GM12874 (cell line): ENCODE measurements at regions not wholly inside any gene's neighbourhood (a gene's known extent, or its start where the extent isn't known, plus 50 kb on each side); places are given as distances from the start of the nearest gene placed in this dataset.

Source experiments
- TF ChIP-seq, protein P1 (sequence below): IDR thresholded peaks from 2 replicates; pipeline ENCODE4 v1.5.1; 2011; ENCODE audit warnings: low read depth, mild to moderate bottlenecking, control low read depth, low read length, moderate library complexity; ENCODE audit not compliant: insufficient read depth

DNA sequence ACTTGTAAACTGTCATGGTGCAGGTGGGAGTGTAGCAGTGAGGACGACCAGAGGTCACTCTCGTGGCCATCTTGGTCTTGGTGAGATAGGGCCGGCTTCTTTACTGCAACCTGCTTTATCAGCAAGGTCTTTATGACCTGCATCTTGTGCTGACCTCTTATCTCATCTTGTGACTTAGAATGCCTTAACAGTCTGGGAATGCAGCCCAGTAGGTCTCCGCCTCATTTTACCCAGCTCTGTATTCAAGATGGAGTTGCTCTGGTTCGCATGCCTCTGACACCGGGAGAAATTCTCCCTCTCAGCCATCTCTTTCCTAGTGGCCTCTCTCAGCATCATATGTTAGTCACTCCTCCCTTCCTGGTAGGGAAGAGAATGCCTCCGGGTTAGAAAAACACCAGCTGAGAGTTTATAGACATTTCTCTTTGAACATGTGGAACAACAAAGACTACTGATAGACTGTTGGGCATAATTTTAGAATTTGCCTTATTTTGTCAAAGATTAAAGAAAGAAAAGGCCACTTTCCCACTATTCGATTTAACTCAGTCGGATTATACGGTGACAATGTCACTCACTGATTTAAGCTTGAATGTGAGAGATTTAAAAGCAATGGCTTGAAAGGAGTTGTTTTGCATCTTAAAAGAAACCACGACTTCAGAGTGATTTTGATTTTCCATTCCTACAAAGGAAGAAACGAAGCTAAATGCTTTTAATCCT lies 67.9 kb upstream of the SNX9 start:
- TF ChIP-seq, protein P1, sequence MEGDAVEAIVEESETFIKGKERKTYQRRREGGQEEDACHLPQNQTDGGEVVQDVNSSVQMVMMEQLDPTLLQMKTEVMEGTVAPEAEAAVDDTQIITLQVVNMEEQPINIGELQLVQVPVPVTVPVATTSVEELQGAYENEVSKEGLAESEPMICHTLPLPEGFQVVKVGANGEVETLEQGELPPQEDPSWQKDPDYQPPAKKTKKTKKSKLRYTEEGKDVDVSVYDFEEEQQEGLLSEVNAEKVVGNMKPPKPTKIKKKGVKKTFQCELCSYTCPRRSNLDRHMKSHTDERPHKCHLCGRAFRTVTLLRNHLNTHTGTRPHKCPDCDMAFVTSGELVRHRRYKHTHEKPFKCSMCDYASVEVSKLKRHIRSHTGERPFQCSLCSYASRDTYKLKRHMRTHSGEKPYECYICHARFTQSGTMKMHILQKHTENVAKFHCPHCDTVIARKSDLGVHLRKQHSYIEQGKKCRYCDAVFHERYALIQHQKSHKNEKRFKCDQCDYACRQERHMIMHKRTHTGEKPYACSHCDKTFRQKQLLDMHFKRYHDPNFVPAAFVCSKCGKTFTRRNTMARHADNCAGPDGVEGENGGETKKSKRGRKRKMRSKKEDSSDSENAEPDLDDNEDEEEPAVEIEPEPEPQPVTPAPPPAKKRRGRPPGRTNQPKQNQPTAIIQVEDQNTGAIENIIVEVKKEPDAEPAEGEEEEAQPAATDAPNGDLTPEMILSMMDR = no peak

DNA sequence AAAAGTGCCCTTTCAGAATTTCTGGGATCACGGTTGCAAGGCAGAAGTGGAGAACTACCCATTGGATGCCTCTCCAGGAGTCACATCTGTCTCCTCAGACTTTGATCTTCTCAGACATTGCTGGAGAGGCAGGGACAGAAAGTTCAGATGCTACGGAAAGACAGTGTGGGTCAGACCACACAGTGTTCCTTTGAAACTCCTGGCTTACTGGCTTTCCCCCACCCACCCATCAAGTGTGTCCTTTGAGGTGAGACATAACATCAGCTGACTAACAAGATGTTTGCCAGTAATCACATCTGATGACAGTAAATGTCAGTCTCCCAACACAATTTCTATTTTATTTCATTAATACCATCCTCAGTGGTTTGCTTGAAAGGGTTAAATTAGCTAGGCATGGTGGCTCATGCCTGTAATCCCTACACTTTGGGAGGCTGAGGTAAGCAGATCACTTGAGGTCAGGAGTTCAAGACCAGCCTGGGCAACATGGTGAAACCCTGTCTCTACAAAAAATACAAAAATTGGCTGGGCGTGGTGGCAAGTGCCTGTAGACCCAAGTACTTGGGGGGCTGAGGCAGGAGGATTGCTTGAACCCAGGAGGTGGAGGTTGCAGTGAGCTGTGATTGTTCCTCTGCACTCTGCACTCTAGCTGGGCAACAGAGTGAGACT lies 67.2 kb upstream of the SNX9 start:
- TF ChIP-seq, protein P1 = no peak

DNA sequence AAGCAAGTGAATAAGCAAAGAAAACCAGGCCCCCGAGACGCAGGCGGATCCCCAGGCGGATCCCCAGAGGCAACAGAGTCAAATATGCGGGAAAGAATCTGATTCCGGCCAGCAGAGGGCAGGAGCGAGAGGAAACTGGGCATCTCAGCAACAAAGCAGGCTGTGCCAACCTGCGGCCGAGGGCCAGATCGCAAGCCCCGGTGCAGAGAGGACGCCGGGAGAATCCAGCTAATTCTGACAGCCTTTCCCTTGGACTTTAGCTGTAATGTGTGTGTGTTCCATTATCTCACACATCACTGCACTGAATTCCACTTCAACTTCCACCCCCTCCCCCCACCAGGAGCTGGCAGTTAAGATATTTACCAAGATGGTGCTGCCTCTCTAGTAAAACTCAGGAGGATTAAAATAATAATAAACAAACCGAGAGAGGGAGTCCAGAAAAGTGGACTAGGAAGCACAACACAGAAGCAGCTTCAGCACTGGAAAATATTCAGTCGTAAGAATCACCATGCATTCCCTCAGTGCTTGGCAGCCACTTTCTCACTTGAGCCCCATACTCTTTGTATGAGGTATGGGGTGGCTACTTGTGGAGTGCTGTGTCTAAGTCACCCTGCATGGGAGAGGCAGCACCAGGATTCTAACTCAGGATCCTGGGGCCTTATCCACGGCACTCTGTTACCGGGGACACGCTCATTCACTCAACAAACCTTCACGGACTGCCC lies 66.2 kb upstream of the SNX9 start:
- TF ChIP-seq, protein P1 = peak; percentile 76

DNA sequence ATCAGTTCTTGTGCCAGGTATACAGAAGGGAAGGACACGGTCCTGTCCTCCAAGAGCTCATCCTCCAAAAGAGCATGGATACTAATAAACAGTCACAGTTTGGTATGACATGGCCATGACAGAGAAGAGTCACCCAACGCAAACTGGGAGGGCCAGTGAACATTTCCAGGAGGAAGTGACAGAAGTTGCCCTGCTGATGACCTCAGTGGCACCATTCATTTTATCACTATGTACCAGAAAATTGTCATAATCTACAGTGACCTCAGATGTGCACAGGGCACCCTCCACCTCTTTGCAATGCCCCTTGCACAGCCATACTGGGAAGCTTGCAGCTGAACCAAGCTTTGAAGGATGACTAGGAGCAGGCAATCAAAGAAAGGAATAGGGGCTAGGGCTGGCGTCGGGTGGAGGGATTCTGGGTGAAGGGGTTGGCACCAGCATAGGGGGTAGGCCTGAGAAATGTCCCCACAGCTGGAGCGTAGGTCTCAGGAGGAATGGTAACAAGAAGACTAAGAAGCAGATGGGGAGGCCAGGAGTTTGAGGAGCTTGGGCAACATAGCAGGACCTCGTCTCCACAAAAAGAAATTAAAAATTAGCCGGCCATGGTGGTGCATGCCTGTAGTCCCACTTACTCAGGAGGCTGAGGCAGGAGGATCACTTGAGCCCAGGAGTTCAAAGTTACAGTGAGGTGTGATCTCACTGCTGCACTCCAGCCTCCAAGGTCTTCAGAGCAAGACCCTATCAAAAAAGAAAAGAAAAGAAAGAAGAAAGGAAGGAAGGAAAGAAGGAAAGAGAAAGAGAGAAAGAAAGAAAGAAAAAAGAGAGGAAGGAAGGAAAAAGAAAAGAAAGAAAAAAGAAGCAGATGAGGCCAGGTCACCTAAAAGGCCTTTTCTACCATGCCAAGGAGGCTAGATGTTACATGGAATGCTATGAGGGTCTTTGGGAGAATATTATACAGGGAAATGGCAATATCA lies 65.3 kb upstream of the SNX9 start:
- TF ChIP-seq, protein P1 = no peak

DNA sequence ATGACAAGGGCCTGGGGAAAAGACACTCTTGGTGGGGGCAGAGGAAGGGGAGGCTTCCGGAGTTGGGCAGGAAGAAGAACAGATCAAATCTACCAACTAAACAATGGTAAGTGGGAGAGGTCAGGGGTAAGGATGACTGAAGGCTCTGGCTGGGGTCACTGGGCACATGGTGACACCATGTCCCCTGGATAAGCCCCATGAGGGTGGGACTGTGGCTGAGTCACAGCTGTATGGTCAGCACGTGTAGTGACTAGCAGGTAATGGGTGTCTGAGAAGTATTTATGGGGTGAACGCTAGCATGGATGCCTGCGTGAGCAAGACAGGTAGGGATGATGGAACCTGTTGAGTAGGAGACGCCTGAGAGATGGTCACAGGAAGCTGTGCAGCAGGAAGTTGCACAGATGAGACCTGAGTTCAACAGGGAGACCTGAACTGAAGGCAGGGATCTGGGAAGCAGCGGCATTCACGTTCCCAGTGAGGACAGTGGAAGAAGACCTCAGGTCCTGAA lies 64.5 kb upstream of the SNX9 start:
- TF ChIP-seq, protein P1 = no peak

DNA sequence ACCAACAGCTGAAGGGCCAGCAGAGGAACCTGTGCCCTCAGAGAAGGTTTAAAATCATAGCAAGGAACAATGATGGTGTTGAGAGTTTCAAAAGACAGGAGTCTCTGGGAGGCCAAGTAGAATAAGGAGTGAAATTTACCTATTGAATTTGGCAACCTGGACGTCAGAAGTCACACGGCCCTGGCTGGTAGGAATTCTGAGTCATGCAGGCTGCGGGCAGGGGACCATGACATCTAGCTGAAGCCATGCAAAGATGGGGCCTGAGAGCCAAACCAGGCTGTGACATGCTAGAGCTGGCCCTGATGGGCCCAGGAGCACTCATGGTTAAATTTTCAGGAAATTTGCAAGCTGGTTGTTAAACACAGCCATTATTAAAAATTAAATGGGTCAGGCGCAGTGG lies 64.0 kb upstream of the SNX9 start:
- TF ChIP-seq, protein P1 = no peak
